Stomach smooth muscle (tissue), 2 donors: ENCODE measurements at regions not wholly inside any gene's neighbourhood (a gene's known extent, or its start where the extent isn't known, plus 50 kb on each side); places are given as distances from the start of the nearest gene placed in this dataset.
"Not testable (repeated sequence)": the region's sequence is repeated elsewhere in the genome, so short reads cannot be mapped to it uniquely, and the experiment has no call there.

ENCODE experiments used
- H3K27ac ChIP-seq: one replicate; pipeline ENCODE4 v1.7.0; 2013; ENCODE audit warnings: mild to moderate bottlenecking, low read length, inconsistent platforms
- H3K27me3 ChIP-seq, 2 donors: one replicate each; pipeline ENCODE4 v1.7.0; 2013; ENCODE audit warnings: low read length in 2 of 2; ENCODE audit not compliant: insufficient read depth in 2 of 2, control insufficient read depth in 1 of 2
- H3K36me3 ChIP-seq, 2 donors: one replicate each; pipeline ENCODE4 v1.7.0; 2013; ENCODE audit warnings: low read length in 2 of 2; ENCODE audit not compliant: control insufficient read depth in 2 of 2, insufficient read depth in 2 of 2
- H3K4me1 ChIP-seq: one replicate; pipeline ENCODE4 v1.7.0; 2013; ENCODE audit warnings: low read length; ENCODE audit not compliant: control insufficient read depth, insufficient read depth
- H3K4me3 ChIP-seq, 2 donors: one replicate each; pipeline ENCODE4 v1.7.0; 2013; ENCODE audit warnings: low read length in 2 of 2
- H3K9ac ChIP-seq, 2 donors: one replicate each; pipeline ENCODE4 v1.7.0; 2013; ENCODE audit warnings: low read length in 2 of 2, mild to moderate bottlenecking in 1 of 2
- H3K9me3 ChIP-seq, 2 donors: one replicate each; pipeline ENCODE4 v1.7.0; 2013; ENCODE audit warnings: low read length in 2 of 2; ENCODE audit not compliant: control insufficient read depth in 2 of 2
- donor health status: healthy.
- donor health status: Pancreatic carcinoma.

DNA sequence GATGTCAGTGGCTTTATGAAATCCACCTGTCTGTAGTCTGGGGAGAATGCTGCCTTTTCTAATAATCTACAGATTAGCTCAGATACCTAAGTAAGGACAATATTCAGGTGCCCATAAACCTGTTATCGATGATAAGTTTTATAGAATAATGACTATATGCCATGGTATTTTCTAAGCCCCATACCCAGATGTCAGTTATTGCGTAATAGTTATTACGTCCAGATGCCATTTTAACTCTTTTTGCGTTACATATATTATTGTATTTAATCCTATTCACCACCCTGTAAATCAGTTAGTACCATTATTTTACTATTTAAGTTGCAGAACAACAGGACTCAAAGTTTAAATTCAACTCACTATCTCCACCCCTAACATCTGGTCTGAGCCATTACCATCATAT, 1343.9 kb upstream of the ACO1 start:
- Histone ChIP-seq H3K9ac (no peak overlapping the region), H3K4me1 (no peaks in the 10 kb centered on the region), H3K4me3 (no peak overlapping the region), H3K36me3 (no peaks in the 10 kb centered on the region), H3K27me3 (no peaks in the 10 kb centered on the region), H3K27ac (no peak overlapping the region), H3K9me3 (no peaks in the 10 kb centered on the region)

DNA sequence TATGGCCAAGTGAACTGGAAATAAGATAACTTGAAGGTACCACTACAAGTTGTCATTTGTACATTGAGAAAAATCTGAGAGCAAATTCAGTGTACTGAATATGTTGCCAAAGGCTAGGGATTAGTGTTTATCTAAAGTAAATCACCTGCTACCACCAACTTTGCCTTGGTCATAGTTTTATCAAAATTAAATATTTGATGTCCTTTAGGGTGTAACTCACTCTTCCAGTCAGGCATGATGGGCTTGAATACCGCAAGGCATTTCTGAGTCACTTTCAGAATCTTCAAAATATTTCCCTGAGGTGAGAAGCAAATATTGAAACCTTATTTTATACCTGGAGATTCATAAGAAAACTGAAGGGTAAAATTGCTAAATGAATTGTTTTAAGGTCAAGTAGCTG, 1338.6 kb upstream of the ACO1 start:
- no peak overlapping the region for H3K27ac ChIP-seq

DNA sequence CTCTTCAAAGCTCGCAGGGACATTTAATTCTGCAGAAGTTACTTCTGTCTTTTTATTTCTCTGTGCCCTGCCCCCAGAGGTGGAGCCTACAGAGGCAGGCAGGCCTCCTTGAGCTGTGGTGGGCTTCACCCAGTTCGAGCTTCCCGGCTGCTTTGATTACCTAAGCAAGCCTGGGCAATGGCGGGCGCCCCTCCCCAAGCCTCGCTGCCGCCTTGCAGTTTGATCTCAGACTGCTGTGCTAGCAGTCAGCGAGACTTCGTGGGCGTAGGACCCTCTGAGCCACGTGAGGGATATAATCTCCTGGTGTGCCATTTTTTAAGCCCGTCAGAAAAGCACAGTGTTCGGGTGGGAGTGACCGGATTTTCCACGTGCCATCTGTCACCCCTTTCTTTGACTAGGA, 1322.9 kb upstream of the ACO1 start:
- not testable (repeated sequence) for H3K9ac ChIP-seq, H3K4me1 ChIP-seq, H3K4me3 ChIP-seq, H3K9me3 ChIP-seq, H3K36me3 ChIP-seq, H3K27me3 ChIP-seq, H3K27ac ChIP-seq

More for the DNA sequence above, 1338.6 kb upstream of the ACO1 start:
- no peaks in the 10 kb centered on the region for H3K36me3 ChIP-seq
- H3K4me1 ChIP-seq = no peaks in the 10 kb centered on the region
- no peak overlapping the region for H3K9ac ChIP-seq
- H3K27me3 ChIP-seq = no peaks in the 10 kb centered on the region
- H3K9me3 ChIP-seq = no peaks in the 10 kb centered on the region
- H3K4me3 ChIP-seq = no peak overlapping the region

DNA sequence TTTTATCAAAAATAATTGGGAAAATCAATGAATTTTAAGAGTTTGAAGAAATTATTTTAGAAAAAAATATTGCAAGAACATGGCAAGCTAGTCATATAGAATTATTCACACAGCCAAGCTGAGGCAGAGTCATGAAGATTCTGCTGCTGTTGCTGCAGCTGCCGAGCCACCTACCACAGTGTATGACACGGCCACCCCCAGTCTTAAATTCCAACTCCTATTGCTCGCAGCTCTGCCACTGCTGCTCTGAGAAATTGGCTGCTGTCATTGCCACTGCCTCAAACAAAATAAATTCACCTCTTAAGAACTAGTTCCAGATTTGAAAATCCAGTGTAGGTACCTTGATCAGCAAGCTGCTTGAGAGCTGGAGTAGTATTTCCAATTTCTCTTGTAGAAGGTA, 1318.8 kb upstream of the ACO1 start:
- H3K4me3 ChIP-seq = no peak overlapping the region
- H3K4me1 ChIP-seq = no peaks in the 10 kb centered on the region
- no peaks in the 10 kb centered on the region for H3K9me3 ChIP-seq
- H3K36me3 ChIP-seq = no peaks in the 10 kb centered on the region
- no peaks in the 10 kb centered on the region for H3K27me3 ChIP-seq
- H3K9ac ChIP-seq = no peak overlapping the region
- no peak overlapping the region for H3K27ac ChIP-seq

DNA sequence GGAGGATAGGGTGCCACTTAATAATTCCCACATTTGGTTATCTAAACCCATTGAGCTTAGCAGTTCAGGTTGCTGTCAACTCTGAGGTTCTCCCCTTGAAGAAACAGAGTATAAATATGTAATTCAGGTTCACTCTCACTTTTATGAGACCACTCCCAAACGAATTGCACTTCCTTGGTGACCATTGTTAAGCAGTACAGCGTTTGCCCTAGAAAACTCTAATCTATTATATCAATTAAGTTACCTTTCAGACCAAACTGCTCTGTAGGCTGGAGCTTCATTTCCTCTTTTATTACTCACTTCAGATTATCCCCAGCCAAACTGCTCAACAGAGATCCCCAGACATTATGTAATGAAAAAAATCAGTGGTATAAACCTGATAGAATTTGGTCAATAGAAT, 1317.0 kb upstream of the ACO1 start:
- H3K4me1 ChIP-seq = no peaks in the 10 kb centered on the region
- H3K9ac ChIP-seq = no peak overlapping the region
- no peaks in the 10 kb centered on the region for H3K9me3 ChIP-seq
- H3K27ac ChIP-seq = no peak overlapping the region
- no peaks in the 10 kb centered on the region for H3K36me3 ChIP-seq
- H3K27me3 ChIP-seq = no peaks in the 10 kb centered on the region
- H3K4me3 ChIP-seq = no peak overlapping the region

DNA sequence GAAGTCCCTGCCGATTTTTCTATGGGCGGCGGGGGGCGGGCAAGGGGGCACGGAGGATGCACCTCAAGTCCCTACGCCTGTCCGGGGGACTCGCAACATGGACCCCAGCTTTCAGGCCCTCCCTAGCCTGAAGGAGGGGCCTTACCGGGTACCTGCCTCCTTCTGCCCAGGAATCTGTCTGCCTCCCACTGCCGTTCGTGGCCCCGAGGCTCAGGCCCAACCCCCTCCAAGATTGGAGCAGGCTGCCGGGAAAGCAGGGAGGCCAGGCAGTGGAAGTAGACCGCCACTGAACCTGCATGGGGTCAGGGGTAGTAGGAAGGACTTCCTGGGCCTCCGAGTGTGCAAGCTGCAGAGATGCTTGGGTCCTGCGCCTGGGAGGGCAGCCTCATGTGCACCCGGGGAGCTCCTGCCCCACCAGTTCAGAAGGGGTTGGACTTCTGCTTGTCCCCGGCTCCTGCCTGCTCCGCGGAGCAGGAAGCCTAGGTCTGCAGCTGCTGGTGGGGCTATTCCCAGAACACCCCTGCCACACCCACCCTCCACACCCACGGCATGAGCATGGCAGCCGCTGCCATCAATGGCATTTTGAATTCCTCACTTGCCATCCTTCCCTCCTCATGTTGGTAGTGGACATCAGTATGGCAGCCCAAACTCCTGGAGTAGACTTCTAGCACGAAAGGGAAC, 1312.7 kb upstream of the ACO1 start:
- Histone ChIP-seq H3K4me3 (no peak overlapping the region), H3K4me1 (no peaks in the 10 kb centered on the region), H3K36me3 (no peaks in the 10 kb centered on the region), H3K9me3 (no peaks in the 10 kb centered on the region), H3K27me3 (no peaks in the 10 kb centered on the region), H3K27ac (no peak overlapping the region), H3K9ac (no peak overlapping the region)

DNA sequence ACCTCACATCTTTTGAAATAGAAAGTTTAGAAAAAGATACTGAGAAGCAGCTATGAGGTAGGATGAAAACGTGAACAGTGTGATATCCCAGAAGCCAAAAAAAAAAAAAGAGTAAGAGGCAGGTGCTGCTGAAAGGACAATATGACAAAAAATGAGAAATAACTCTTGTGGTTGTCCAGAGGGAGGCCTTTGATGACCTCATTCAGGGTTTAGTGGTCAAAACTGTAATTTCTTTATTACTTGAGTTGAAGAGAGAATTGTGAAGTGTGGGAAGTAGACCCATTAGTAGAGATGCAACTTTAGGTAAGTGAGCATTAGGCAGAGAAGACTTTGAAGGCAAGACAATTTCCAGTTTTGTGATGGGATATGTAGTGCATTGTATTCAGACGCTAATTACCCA, 1306.3 kb upstream of the ACO1 start:
- Histone ChIP-seq H3K9me3 (no peaks in the 10 kb centered on the region), H3K36me3 (no peaks in the 10 kb centered on the region), H3K27ac (no peak overlapping the region), H3K27me3 (no peaks in the 10 kb centered on the region), H3K9ac (no peak overlapping the region), H3K4me3 (no peak overlapping the region), H3K4me1 (no peaks in the 10 kb centered on the region)

DNA sequence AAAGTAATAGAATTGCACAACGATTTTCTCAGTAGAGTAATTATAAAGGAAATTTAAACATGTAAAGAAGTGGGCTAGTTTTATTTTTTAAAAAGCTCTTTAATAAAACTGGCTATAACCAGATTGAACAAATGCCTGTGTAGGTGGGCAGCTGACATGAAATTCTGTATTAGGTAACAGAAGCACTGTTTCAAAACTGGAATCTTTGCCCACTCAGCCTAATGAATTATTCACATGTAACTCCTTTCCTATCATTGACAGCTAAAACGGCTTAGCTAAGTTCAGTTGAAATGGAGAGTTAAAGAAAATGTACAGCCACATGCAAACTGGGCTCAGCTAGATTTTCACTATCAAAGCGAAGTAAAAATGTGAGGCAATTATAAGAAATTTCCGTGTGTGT, 1300.1 kb upstream of the ACO1 start:
- Histone ChIP-seq H3K4me3 (no peak overlapping the region), H3K27me3 (no peaks in the 10 kb centered on the region), H3K9me3 (no peaks in the 10 kb centered on the region), H3K9ac (no peak overlapping the region), H3K36me3 (no peaks in the 10 kb centered on the region), H3K27ac (no peak overlapping the region), H3K4me1 (no peaks in the 10 kb centered on the region)

DNA sequence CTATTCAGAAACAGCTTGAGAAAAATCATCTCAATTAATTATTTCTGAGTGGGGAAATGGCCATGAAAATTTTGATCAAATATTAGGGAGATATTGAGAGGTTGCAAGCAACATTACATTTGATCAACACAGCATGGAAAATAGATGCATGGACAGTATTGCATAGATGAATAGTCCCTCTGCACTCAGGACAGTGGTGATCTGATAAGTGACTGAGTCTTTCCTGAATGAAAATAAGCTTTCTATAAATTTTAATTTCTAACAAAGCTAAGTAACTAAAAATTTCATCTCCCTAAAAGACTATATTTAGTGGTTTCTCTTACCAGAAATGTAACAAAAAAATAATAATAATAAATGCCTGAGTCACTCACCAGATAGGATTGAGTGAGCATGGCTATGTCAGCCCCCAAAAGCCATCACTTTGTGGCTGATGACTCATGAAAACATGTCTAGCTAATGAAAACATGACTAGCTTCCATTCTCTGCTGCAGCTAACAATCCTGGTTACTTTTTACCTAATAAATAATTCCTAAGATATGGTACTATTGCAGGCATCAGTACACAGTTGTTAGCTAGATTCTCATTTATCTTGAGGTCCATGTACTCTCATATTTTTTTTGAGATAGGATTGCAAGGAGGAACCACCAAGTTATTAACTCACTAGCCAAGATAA, 1294.8 kb upstream of the ACO1 start:
- Histone ChIP-seq H3K36me3 (no peaks in the 10 kb centered on the region), H3K9me3 (no peaks in the 10 kb centered on the region), H3K9ac (no peak overlapping the region), H3K27me3 (no peaks in the 10 kb centered on the region), H3K4me1 (no peaks in the 10 kb centered on the region), H3K4me3 (no peak overlapping the region), H3K27ac (no peak overlapping the region)

DNA sequence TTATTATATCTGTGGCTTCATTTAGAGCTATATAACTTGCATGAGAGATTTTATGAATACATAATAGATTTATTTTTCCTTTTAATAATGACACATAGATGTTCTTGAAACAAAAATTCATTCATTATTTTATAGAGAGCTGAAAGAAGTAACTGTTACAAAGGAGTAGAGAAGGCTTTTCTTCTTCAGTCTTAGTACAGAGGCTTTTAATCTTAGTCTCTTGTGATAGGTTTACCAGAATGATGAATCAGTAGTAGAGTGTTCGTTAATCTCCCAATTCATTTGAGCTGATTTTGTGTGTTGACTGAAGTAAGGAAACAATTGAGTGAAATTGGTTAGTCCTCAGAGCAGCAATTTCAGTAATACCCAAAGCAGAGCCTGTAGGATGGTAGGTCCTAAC, 1284.1 kb upstream of the ACO1 start:
- H3K9me3 ChIP-seq = no peaks in the 10 kb centered on the region
- no peaks in the 10 kb centered on the region for H3K36me3 ChIP-seq
- no peaks in the 10 kb centered on the region for H3K4me1 ChIP-seq
- no peak overlapping the region for H3K27ac ChIP-seq
- no peak overlapping the region for H3K4me3 ChIP-seq
- no peaks in the 10 kb centered on the region for H3K27me3 ChIP-seq
- H3K9ac ChIP-seq = no peak overlapping the region

DNA sequence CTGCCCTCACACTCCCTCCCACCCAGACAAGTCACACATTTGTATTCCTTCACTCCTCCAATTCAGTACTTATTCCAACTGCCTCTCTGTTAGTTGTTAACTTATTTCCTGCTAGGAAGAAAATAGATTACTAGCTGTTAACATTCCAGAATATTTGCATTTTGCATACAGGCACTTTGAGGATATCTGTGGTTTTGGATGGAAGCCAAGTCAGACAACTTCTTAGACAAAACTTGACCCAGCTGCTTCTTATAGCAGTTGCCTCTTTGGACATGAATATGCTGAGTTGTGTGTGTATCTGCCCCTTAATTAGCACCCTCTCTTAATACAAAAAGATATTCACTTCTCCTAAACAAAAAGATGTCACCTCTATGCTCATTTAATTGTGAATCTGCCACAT, 1280.6 kb upstream of the ACO1 start:
- H3K4me3 ChIP-seq = no peak overlapping the region

More for the DNA sequence above, 1280.6 kb upstream of the ACO1 start:
- H3K4me1 ChIP-seq = no peaks in the 10 kb centered on the region
- H3K9ac ChIP-seq = no peak overlapping the region
- H3K27ac ChIP-seq = no peak overlapping the region
- no peaks in the 10 kb centered on the region for H3K27me3 ChIP-seq
- no peaks in the 10 kb centered on the region for H3K36me3 ChIP-seq
- no peaks in the 10 kb centered on the region for H3K9me3 ChIP-seq
